ENCODE measurements at regions not wholly inside any gene's neighbourhood (a gene's known extent, or its start where the extent isn't known, plus 50 kb on each side); places are given as distances from the start of the nearest gene placed in this dataset.

DNA sequence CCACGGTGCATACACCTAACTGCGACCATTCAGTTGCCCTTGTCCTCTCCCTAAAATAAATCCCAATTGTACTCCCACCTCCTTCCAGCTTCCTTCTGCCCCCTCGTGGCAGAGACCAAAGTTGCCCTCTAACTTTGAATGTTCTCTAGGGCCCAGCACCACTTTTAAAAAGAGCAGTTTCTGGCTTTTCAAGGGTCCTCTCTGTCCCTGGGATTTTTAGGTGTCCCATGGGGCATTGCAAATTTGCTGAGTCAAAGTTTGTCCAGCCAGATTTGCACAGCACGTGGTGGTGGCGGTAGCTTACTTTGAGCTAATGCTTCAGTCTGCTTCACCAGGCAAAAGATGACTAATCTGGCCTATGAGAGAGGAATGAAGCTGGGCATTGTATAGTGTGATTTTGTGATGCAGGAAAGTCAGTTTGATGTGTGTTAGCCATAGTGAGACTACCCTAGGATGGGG, 100.2 kb downstream of the PERP start:
- no peak for DNase-seq (ENCODE audit: low spot score)

DNA sequence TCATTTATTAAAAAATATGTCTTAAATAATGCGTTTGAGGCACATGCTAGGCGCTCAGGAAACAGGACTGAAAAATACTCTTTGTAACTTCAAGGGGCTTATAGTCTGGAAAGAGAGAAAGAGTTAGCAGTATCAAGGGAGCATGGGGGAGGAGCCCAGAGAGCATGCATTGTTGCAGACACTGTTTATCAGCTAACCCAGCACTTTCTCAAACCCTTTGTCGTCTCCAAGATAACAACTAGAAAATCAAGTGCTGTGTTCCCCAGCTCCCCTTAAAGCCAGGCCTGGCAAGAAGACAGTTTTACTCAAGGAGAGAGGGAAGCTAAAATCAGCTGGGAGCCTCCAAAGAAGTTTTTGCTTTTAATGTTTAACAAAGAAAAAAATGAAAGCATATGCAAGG, 98.4 kb downstream of the PERP start:
- no peak for DNase-seq (ENCODE audit: low spot score)

DNA sequence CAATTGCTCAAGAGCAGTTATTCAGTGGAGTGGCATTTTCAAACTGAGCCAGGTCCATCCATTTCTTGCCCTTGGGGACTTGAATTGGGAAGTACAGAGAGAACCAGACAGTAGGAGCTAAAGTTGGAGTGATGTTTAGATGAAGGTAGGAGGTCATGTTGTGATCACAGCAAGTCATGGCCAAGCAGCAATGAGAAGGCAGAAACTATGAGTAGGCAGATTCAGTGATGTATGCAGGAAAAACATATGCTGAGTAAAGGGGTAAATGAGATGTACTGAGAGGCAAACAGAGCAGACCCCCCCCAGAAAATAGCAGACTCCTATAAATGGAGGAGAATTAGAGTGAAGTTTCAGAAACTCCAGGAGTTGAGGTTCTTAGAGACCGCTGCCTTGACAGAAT, 95.8 kb downstream of the PERP start:
- no peak for DNase-seq (ENCODE audit: low spot score)

DNA sequence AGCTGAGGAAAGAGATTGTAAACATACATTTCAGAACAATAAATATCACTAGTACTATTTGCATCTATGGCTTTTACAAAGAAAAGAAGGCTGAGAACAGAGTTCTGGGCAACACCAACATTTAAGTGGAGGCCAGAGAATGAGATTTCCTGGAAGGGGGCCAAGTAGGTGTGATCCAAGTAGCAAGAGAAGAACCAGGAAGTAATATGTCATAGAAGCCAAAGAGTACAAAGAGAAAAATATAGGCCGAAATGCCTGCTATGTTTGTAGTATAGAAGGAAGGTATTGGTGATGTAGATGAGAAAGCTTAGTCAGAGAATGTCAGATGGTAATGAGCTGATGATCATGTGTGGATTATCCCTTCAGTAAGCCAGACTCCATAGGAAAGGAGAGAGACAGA, 94.5 kb downstream of the PERP start:
- no peak for DNase-seq (ENCODE audit: low spot score)

DNA sequence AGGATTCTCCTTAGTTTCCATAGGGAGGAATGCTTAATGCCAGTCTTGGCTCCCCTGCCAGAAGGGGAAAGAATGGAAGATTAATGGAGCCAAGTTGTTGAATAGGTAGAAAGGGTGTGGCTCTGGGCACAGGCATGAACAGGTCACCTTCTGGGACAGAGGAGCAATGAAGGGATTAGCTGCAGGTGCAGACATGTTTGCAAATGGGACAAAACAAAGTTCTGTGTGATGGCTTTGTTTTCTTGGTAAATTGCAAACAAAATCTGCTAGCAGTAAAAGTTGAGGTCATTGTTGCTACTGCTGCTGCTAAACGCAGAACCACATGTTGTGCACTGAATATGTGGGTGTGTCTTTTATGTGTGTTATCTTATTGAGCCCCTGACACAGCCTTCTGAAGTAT, 93.3 kb downstream of the PERP start:
- DNase-seq (ENCODE audit: low spot score): no peak

DNA sequence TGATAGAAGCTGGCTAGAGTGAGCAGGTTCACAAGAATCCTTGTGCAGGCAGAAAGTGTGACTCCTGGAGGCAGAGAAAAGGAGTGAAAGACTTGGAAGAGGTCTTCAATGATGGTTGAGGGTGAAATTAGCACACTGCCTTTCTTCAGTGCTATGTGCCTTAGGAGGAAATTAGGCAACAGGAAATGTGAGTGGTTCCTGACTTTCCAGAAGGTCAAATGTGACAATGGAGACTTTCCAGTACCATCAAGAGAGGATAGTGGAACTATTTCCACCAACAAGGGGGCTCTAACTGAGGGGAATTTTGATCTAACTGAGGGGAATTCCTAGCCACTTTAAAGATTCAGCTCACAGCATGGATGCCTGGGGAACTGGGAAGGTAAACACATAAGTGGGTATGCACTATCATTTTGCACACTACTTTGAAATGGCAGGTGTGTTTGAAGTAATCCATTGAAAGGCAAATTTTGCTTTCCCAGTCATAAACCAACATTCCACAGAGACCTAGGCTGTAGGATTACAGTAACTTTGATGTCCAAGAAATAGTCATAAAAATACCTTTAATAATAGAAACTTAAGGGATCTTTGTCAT, 90.0 kb downstream of the PERP start:
- no peak for DNase-seq (ENCODE audit: low spot score)

DNA sequence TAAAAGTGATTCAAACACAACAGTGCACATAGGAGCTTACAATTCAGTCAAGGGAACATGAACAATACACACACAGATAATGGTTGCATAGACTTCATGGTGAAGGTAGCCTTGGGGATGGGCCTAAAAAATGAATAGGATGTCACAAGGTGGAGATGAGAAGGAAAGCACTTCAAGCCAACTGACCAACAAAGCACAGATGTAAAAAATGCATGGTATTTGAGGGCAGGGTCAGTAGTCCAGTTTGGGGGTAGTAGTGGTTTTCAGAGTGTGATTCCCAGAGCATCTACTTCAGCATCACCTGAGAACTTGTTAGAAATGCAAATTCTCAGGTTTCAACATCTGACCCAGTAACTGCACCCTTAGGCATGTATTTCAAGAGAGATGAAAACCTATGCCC, 88.9 kb downstream of the PERP start:
- no peak for DNase-seq (ENCODE audit: low spot score)

DNA sequence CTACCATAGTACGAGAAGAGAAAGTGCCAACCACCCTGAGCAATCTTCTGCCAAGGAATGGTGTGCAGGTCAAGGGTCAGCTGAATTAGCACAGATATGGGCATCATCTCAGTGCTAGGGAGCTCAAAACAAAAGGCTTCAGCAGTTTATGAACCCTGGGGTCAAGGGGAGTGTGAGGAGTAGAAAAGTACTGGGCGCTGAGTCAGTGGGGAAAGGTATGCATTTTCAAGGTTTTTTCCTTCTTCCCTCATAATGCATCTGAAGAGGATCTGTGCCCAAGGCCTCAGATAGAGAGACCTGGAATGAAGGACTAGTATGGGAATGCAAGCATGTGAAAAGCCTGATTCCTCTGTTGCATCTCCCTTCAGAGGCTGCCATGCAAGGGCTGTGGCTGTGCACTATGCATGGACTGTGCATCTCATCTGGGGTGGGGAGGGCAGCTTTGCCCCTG, 81.7 kb downstream of the PERP start:
- DNase-seq (ENCODE audit: low spot score): no peak

DNA sequence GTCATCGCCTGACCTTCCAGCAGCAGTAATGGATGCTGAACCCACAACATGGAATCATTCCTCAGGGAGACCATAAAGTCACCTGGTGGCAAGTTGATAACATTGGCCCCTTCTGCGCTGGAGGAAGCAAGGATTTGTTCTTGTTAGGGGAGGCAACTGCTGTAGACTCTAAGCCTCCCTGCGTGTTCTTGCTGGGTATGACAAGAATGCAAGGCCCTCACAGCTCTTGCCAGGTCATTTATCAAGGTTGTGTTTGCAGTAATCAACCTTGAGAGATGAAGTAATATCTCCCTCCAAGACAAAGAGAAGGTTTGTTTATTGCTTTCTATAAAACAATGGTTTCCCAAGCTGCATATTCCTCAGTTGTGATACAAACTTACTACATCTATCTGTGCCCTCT, 80.9 kb downstream of the PERP start:
- DNase-seq (ENCODE audit: low spot score): no peak

DNA sequence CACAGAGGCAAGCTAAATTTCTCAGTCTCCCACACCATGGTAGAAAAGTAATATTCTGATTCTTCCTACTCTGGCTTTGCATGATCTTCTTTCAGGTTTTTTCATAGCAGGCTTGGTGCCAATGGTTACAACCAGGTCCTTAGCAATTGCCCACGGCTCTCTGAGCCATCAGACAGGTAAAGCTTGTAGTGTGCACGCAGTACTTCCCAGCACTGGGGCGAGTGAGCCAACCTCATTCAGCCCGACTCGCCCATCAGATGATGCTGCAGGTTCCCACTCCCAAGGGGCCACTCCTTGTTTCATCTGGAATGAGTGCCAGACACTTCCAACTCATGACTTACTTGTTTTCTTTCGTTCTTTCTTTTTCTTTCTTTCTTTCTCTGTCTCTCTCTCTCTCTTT, 78.3 kb downstream of the PERP start:
- DNase-seq (ENCODE audit: low spot score): no peak

DNA sequence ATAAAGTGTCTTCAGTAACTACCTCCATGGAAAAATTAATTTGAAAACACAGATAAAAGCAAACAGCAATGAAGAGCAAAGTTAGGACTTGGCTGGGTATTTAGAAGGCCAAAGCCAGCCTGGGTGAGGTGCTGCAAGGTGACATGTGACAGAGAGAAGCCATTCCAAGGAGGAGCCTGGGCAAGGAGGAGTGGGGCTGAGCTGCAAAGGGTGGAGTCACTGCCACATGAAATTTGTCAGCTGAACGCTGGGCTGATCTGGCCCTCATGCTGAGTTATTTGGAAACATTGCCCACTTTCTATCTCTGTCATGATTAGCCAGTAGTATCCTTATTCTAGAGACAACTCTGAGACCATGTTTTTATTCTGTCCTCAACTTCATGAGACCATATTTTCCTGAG, 76.3 kb downstream of the PERP start:
- no peak for DNase-seq (ENCODE audit: low spot score)

DNA sequence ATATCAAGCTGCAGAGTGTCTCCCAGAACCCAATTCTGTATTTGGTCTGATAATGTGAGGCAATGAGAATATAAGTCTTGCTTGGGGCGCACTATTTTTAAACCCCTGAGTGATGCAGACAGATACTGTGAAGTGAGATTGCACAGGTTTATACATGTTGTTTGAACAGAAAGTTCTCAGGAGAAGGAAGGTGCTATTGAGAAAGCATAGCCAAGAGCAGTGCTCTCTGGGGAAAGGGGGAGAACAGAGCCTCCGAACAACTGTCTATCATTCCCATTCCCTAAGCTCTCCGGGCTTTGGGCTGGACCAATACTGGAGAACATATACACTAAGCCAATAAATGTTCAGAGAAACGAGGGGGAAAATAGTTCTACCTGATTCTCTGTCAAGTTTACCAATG, 75.8 kb downstream of the PERP start:
- DNase-seq (ENCODE audit: low spot score): no peak

DNA sequence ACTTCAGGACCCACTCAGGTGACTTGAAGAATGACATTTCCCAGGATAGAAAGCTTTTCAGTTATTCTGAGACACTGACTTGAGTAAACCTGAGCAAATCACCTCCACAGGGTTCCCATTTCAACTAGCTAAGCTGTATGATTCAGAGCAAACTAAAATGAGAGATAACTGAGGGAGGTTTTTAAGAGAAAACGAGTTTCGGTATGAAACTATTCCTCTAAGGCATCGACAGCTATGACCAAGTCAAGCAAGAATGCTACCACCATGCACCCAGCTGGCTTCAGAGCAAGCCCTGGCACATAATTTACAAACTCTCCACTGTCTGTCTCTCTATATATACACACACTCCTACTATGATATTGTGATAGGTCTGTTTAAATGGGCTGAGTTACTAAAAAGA, 75.4 kb downstream of the PERP start:
- DNase-seq (ENCODE audit: low spot score): no peak

DNA sequence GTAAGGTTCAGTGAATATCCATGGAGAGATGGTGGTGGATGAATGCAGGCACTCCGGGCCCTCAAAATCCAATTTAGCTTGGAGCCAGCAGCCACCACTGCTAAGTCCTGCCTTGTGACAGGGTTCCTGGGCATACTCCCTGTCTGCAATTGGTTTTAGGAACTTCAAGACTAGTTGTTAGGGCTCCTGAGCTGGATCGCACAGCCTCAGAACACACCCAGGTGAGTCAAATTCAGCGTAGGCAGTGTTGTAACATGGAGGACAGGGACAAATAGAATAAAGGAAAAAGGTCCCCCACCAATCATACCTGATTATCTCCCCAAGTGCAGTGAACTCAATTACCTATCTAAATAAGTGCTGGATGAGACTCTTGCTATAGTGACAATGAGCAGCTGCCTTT, 74.6 kb downstream of the PERP start:
- DNase-seq (ENCODE audit: low spot score): no peak

DNA sequence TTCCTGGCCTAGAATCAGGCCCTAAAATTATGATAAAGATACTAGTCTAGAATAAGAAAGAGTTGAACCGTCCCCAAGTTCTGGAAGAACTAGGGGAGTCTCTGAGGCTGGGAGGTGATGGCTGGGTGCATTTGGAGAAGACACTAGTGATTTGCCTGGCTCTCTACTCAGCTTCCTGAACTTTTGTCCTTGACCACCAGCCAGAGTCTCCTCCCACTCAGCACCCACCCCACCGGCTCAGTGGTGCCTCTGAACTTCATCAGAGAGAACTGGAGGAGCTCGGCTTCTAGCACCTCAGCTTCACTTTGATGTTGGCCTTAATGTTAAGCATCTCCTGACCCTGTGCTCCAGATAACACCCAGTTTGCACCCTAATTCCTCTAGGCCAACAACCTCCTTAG, 73.0 kb downstream of the PERP start:
- DNase-seq (ENCODE audit: low spot score): no peak

DNA sequence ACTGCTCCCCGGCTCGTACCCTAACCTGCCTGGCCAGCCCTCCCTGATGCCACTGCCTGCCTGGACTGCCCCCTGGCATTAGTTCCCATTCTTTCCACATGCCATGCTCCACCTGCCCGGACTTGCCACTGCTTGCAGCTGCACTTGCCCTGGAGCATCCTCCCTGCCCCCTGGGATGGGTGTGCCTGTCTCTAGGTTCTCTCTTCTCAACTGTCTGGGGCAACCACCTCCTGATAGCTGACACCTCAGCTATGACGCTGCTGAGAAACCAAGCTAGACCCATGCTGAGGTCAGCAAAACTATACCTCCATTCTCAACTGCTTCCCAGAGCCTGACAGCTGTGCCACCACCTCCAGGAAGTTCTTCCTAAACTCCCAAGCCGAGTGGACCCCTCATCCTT, 72.1 kb downstream of the PERP start:
- no peak for DNase-seq (ENCODE audit: low spot score)

DNA sequence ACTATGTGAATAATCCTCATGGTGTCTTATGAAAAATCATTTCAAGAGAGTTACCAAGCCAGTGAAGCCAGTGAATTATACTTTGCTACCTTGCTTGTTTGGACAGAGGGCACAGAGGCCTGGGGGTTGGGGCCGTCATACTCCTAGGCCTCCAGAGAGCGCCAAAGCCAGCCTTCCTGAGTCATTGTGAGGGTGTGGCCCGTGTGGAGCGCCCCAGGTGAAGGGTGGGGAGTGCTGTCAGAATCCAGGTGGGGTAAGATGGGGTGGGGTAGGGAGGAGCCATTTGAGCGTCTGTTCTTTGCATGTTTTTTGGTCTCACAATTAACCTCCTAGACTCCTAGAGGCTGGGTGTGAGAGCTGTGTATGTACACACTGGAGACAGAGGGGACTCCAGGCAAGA, 71.1 kb downstream of the PERP start:
- no peak for DNase-seq (ENCODE audit: low spot score)

DNA sequence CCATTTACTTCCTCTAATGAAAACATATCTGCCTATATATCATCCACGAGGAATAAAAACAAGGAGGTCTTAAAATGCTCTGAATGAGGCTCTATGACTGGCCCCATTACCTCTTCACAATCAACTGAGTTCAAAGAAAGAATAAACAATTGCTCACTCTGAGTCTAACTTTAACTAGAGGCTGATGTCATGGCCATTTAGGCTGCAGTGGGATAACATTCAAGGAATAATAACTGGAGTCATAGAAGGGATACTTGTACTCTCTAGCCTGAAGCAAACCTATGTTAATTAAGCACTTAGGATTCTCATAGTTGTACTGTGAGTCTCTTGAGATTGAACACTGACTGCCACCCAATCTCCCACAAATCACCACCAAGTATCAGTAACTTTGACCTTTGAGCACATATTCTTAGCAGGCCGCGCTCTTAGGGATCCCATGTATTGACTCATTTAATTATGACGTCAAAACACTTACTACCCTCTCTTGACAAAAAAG, 70.2 kb downstream of the PERP start:
- DNase-seq (ENCODE audit: low spot score): no peak

DNA sequence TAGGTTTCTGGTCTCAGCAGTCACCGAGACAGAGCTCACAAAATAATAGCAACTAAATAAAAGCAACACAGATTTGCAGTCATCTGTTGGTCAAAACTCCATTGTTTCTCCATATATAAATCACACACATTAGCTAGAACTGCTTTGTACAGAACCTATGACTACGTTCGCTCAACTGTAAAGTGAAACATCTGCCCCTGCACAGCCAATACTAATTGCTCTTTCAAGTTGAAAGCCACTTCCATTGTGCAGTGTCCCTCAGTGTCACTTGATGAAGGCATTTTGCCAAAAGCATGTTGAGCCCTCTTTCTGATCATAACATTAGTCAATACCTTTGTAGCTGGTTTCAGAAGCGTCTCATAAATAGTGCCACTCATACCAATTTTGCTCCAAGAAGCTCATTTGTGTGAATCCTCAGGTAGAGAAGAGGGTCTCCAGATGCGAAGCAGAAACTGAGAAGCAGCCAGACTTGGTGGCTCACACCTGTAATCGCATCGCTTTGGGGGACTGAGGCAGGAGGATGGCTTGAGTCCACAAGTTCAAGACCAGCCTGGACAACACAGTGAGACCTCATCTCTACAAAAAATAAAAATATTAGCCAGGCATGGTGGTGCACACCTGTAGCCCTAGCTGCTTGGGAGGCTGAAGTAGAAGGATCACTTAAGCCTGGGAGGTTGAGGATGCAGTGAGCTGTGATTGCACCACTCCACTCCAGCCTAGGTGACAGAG, 68.9 kb downstream of the PERP start:
- no peak for DNase-seq (ENCODE audit: low spot score)

All from left forelimb (tissue), 1 donor.